ENCODE measurements at regions not wholly inside any gene's neighbourhood (a gene's known extent, or its start where the extent isn't known, plus 50 kb on each side); places are given as distances from the start of the nearest gene placed in this dataset.
"Not testable (repeated sequence)": the region's sequence is repeated elsewhere in the genome, so short reads cannot be mapped to it uniquely, and the experiment has no call there.

DNA sequence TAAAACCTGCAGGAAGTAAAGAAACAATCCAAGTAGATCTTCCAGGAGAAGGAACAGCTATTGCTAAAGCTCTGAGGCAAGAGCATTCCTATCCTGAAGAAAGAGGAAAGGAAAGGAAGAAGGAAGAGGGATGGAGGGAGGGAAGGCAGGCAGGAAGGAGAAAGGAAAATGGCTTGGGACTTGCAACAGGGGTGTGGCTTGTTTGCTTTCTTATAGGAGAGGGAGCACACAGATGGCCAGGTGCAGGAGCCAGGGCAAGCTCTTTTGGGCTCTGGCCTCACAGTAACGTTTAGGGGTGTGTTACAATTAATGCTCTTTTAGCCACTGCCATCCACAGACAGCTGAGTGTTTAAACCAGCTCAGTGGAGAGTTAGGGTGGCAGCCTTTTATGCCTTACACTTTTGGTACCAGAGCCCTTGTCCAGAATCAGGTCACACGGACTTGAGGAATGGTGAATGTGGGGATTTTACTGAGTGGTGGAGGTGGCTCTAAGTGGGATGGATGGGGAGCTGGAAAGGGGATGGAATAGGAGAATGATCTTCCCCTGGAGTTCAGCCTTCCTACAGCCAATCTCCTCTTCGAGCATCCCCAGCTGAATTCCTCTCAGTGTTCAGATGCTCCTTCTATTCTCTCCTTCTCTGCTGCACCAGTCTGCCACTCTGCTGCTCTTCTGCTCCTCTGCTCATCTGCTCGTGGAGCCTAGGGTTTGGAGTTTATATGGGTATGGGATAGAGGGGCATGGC lies 108.7 kb upstream of the SLC39A10 start:
- Histone ChIP-seq H3K4me3 (no peak overlapping the region), H3K4me1 (peaks cover 0 to 30% (median 4%) of the 10 kb centered on the region in 10 experiments; a peak in 8 of 20 replicates), H3K27me3 (no peaks in the 10 kb centered on the region), H3K9ac (no peak overlapping the region), H3K27ac (no peak overlapping the region), H3K9me3 (replicated peaks in 1 of 11) (peaks cover 31 to 56% (median 42%) of the 10 kb centered on the region in 11 experiments), H4K20me1 (no peaks in the 10 kb centered on the region), H3K36me3 (0 out of 22 replicates have a peak, but pooled peaks cover 0 to 5% (median 0%) of the 10 kb centered on the region in 11 experiments), H3K4me2 (no peak overlapping the region)
- no peak for TF ChIP-seq Cebpa-rat (IDR thresholded peaks at IDR 0.05)

DNA sequence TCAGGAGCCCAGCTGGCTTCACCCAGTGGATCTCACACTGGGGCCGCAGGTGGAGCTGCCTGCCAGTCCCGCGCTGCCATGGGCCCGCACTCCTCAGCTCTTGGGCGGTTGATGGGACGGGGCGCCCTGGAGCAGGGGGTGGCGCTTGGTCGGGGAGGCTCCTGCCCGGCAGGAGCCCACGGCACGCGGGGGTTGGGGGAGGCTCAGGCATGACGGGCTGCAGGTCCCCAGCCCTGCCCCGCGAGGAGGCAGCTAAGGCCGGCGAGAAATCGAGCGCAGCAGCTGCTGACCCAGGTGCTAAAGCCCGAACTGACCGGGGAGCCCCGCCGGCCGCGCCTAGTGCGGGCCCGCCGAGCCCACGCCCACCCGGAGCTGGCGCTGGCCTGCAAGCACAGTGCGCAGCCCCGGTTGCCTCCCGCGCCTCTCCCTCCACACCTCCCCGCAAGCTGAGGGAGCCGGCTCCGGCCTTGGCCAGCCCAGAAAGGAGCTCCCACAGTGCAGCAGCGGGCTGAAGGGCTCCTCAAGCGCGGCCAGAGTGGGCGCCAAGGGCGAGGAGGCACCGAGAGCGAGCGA lies 109.7 kb upstream of the SLC39A10 start:
- H3K27ac ChIP-seq = not testable (repeated sequence)

DNA sequence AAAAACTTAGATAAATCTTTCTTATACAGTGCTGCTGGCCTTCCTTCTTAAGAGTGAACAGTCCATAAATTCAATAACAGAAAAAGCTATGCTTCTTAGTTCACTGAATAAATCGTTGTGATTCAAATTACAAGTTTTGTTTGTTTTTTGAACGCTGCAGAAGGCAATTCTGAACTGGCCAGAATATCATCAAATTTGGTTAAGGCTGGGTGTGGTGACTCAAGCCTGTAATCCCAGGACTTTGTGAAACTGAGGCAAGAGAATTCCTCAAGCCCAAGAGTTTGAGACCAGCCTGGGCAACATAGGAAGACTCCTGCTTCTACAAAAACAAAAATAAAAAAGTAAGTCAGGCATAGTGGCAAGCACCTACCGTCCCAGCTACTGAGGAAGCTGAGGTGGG lies 111.2 kb upstream of the SLC39A10 start:
- no peak overlapping the region for H3K4me2 ChIP-seq
- TF ChIP-seq Cebpa-rat (IDR thresholded peaks at IDR 0.05) = no peak
- peaks cover 0 to 22% (median 2%) of the 10 kb centered on the region in 10 experiments; a peak in 8 of 20 replicates for H3K4me1 ChIP-seq
- no peak overlapping the region for H3K27ac ChIP-seq
- H3K4me3 ChIP-seq = no peak overlapping the region
- 0 out of 22 replicates have a peak, but pooled peaks cover 0 to 5% (median 0%) of the 10 kb centered on the region in 11 experiments for H3K36me3 ChIP-seq
- H4K20me1 ChIP-seq = no peaks in the 10 kb centered on the region
- no peaks in the 10 kb centered on the region for H3K27me3 ChIP-seq
- no peak overlapping the region for H3K9ac ChIP-seq
- H3K9me3 ChIP-seq (replicated peaks in 1 of 11) = peaks cover 36 to 56% (median 41%) of the 10 kb centered on the region in 11 experiments

More for the DNA sequence above, 109.7 kb upstream of the SLC39A10 start:
- not testable (repeated sequence) for H4K20me1 ChIP-seq, H3K4me2 ChIP-seq, H3K36me3 ChIP-seq, H3K4me3 ChIP-seq, H3K27me3 ChIP-seq, H3K9ac ChIP-seq
- Histone ChIP-seq H3K9me3 (replicated peaks in 1 of 11) (peaks cover 31 to 53% (median 38%) of the 10 kb centered on the region in 11 experiments), H3K4me1 (peaks cover 0 to 30% (median 2%) of the 10 kb centered on the region in 10 experiments; a peak in 8 of 20 replicates)

DNA sequence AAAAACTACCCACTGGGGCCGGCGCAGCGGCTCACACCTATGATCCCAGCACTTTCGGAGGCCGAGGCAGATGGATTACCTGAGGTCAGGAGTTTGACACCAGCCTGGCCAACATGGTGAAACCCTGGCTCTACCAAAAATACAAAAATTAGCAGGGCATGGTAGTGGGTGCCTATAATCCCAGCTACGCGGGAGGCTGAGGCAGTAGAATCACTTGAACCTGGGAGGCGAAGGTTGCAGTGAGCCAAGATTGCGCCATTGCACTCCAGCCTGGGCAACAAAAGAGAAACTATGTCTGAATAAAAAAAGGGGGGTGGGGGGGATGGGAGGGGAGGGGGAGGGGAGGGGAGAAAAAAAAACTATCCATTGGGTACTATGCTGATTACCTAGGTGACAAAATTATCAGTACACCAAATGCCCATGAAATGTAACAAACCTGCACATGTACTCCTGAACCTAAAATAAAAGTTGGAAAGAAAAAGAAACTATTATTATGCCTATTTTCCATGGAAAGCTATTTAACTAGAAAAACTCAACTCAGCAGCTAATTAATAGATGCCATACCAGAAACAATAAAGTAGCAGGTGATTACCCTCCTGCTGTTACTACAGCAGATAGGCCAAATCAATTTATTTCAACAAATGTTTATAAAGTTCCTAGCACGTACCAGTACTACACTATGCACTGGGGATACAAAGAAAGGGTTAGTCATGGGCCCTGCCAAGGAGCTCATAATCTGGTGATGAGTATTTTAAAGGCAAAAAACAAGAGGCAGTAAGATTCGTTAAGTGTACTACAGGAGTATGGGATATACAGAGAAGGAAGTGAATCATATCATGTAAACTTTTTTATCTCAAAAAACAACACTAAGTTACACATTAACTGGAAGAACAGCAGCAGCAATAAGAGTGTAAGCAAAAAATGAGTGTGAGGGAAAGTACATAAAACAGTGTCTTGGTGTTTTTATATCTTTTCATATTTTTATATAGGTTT lies 112.8 kb upstream of the SLC39A10 start:
- no peak overlapping the region for H3K9ac ChIP-seq
- H3K4me2 ChIP-seq = peak overlapping the region in 2 of 11 experiments; percentile 17 to 34; a peak in 3 of 22 replicates
- 0 out of 22 replicates have a peak, but pooled peaks cover 0 to 5% (median 0%) of the 10 kb centered on the region in 11 experiments for H3K36me3 ChIP-seq
- H3K9me3 ChIP-seq (replicated peaks in 1 of 11) = peaks cover 33 to 60% (median 40%) of the 10 kb centered on the region in 11 experiments
- no peaks in the 10 kb centered on the region for H3K27me3 ChIP-seq
- H4K20me1 ChIP-seq = no peaks in the 10 kb centered on the region
- TF ChIP-seq Cebpa-rat (IDR thresholded peaks at IDR 0.05) = no peak
- peaks cover 0 to 23% (median 2%) of the 10 kb centered on the region in 10 experiments; a peak in 8 of 20 replicates for H3K4me1 ChIP-seq
- H3K27ac ChIP-seq = no peak overlapping the region
- H3K4me3 ChIP-seq = no peak overlapping the region

DNA sequence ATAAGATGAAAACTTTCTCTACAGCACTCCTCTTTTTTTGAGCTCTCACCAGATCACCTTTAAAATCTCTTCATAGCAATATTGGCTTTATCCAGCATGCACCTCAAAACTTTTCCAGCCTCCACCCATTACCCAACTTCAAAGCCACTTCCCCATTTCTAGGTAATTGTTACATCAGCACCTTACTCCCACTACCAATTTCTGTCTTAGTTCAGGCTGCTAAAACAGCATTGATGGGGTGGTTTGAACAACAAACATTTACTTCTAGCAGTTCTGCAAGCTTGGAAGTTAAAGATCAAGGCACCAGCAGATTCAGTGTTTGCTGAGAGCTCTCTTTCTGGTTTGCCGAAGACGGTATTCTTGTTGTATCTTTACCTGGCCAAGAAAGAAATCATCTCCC lies 114.0 kb upstream of the SLC39A10 start:
- Histone ChIP-seq H3K4me3 (no peak overlapping the region), H4K20me1 (no peaks in the 10 kb centered on the region), H3K27ac (no peak overlapping the region), H3K27me3 (no peaks in the 10 kb centered on the region), H3K9me3 (replicated peaks in 1 of 11) (peaks cover 22 to 52% (median 28%) of the 10 kb centered on the region in 11 experiments), H3K4me2 (peak overlapping the region in 5 of 11 experiments; percentile 6 to 56 (median 36); a peak in 8 of 22 replicates), H3K9ac (no peak overlapping the region), H3K36me3 (no peaks in the 10 kb centered on the region), H3K4me1 (peaks cover 0 to 35% (median 8%) of the 10 kb centered on the region in 10 experiments; a peak in 9 of 20 replicates)
- no peak for TF ChIP-seq Cebpa-rat (IDR thresholded peaks at IDR 0.05)

DNA sequence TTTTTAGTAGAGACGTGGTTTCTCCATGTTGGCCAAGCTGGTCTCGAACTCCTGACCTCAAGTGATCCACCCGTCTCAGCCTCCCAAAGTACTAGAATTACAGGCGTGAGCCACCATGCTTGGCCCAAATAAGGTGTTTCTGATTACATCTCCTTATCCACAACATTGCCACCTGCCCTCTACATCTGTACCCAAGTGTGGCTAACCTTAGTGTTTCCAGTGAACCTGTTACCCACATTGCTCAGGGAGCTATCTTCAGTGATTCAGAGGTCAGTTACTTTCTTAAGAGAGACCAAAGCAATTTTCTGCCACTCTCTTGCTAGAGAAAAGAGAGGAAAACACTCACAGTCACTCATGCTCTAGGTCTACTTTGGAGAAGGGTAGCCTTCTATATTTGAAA lies 115.0 kb upstream of the SLC39A10 start:
- Histone ChIP-seq H3K27me3 (no peaks in the 10 kb centered on the region), H3K4me3 (no peak overlapping the region), H3K4me2 (no peak overlapping the region), H3K36me3 (no peaks in the 10 kb centered on the region), H3K9me3 (replicated peaks in 1 of 11) (peaks cover 12 to 42% (median 18%) of the 10 kb centered on the region in 11 experiments), H4K20me1 (no peaks in the 10 kb centered on the region), H3K9ac (no peak overlapping the region), H3K27ac (no peak overlapping the region), H3K4me1 (peaks cover 0 to 45% (median 8%) of the 10 kb centered on the region in 10 experiments; a peak in 12 of 20 replicates)
- TF ChIP-seq Cebpa-rat (IDR thresholded peaks at IDR 0.05) = no peak

DNA sequence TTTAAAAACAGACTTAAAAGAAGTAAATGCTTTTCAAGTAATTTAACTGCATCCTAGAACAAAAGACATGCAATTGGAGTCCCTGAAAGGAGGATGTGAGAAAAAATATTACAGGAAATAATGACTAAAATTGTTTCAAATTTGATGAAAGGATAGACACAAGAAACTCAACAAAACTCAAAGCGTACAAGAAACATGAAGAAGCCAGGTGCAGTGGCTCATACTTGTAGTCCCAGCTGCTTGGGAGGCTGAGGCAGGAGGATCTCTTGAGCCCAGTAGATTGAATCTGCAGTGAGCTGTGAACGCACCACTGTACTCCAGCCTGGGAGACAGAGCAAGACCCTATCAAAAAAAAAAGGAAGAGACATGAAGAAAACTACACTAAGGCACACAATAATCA lies 118.1 kb upstream of the SLC39A10 start:
- TF ChIP-seq Cebpa-rat (IDR thresholded peaks at IDR 0.05) = no peak
- H3K4me1 ChIP-seq = peaks cover 0 to 68% (median 33%) of the 10 kb centered on the region in 10 experiments; a peak in 18 of 20 replicates
- no peaks in the 10 kb centered on the region for H4K20me1 ChIP-seq
- H3K4me2 ChIP-seq = peak overlapping the region in 4 of 11 experiments; percentile 6 to 88 (median 50); a peak in 6 of 22 replicates
- H3K27me3 ChIP-seq = no peaks in the 10 kb centered on the region
- peaks cover 4 to 35% (median 5%) of the 10 kb centered on the region in 11 experiments; a peak in 13 of 22 replicates for H3K9me3 ChIP-seq (replicated peaks in 1 of 11)
- H3K4me3 ChIP-seq = no peak overlapping the region
- H3K36me3 ChIP-seq = no peaks in the 10 kb centered on the region
- H3K9ac ChIP-seq = no peak overlapping the region
- H3K27ac ChIP-seq = peak overlapping the region in 2 of 11 experiments; percentile 6 to 12; a peak in 2 of 22 replicates

DNA sequence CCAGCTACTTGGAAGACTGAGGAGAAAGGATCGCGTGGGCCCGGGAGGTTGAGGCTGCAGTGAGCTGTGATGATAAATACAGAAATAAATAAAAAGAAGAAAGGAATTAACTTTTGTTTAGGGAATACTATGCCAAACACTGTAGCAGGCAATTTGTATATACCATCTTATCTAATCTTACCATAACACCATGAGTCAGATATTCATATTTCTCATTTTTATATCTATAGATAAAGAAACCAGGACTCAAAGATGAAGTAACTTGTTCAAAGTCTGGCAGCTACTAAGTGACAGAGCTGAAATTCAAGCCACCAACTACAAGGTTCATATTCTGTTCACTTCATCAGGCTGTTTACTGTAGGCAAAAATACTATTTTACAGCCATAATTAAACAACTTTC lies 119.2 kb upstream of the SLC39A10 start:
- Histone ChIP-seq H3K4me1 (peaks cover 0 to 72% (median 36%) of the 10 kb centered on the region in 10 experiments; a peak in 18 of 20 replicates), H3K9me3 (replicated peaks in 1 of 11) (peaks cover 3 to 35% (median 5%) of the 10 kb centered on the region in 11 experiments; a peak in 11 of 22 replicates), H3K27me3 (no peaks in the 10 kb centered on the region), H3K4me2 (peak overlapping the region in 3 of 11 experiments; percentile 74 to 88 (median 75); a peak in 4 of 22 replicates), H3K36me3 (no peaks in the 10 kb centered on the region), H3K4me3 (no peak overlapping the region), H4K20me1 (no peaks in the 10 kb centered on the region), H3K27ac (no peak overlapping the region), H3K9ac (no peak overlapping the region)
- TF ChIP-seq Cebpa-rat (IDR thresholded peaks at IDR 0.05) = no peak
